Neural cell (in vitro differentiated cells): ENCODE measurements at regions not wholly inside any gene's neighbourhood (a gene's known extent, or its start where the extent isn't known, plus 50 kb on each side); places are given as distances from the start of the nearest gene placed in this dataset.

Source experiments
- H2AFZ ChIP-seq: fragments of 200-600, 300-800 bp; sonication (generic), shearing (Covaris generic); 2 replicates; pipeline ENCODE4 v1.6.0; 2014; ENCODE audit warnings: low read depth, mild to moderate bottlenecking, antibody characterized with exemption, low read length, moderate library complexity
- H3F3A ChIP-seq: fragments of 200-600 bp; shearing (Covaris generic); 2 replicates; pipeline ENCODE4 v1.6.1; 2016; ENCODE audit warnings: mild to moderate bottlenecking, moderate library complexity, mixed read lengths, antibody characterized with exemption, low read length; ENCODE audit not compliant: insufficient read depth, poor library complexity, severe bottlenecking
- H3K27ac ChIP-seq: fragments of 200-600, 300-800 bp; sonication (generic), shearing (Covaris generic); 2 replicates; pipeline ENCODE4 v1.5.1; 2014; ENCODE audit warnings: mild to moderate bottlenecking, low read length, moderate library complexity
- H3K27me3 ChIP-seq: fragments of 300-800, 200-600 bp; sonication (generic), shearing (Covaris generic); 2 replicates; pipeline ENCODE4 v1.6.0; 2014; ENCODE audit warnings: mild to moderate bottlenecking, low read depth, low read length, moderate library complexity; ENCODE audit not compliant: insufficient read depth
- H3K36me3 ChIP-seq: fragments of 300-800, 200-600 bp; sonication (generic), shearing (Covaris generic); 2 replicates; pipeline ENCODE4 v1.5.1; 2014; ENCODE audit warnings: mild to moderate bottlenecking, antibody characterized with exemption, low read length, moderate library complexity; ENCODE audit not compliant: insufficient read depth
- H3K4me2 ChIP-seq: fragments of 300-800, 200-600 bp; sonication (generic), shearing (Covaris generic); 2 replicates; pipeline ENCODE4 v1.6.0; 2014; ENCODE audit warnings: mild to moderate bottlenecking, low read length
- H3K4me3 ChIP-seq: fragments of 300-800, 200-600 bp; sonication (generic), shearing (Covaris generic); 2 replicates; pipeline ENCODE4 v1.5.1; 2014; ENCODE audit warnings: mild to moderate bottlenecking, low read length, moderate library complexity
- H3K79me2 ChIP-seq: fragments of 200-600 bp; shearing (Covaris generic); replicated peaks from 2 replicates; pipeline ENCODE4 v1.6.0; 2014; ENCODE audit warnings: mild to moderate bottlenecking, low read length, moderate library complexity; ENCODE audit not compliant: insufficient read depth
- H3K9ac ChIP-seq: fragments of 300-800, 200-600 bp; sonication (generic), shearing (Covaris generic); 2 replicates; pipeline ENCODE4 v1.6.1; 2016; ENCODE audit warnings: mild to moderate bottlenecking, low read length, mixed read lengths
- H3K9me2 ChIP-seq: fragments of 200-600 bp; shearing (Covaris generic); 2 replicates; pipeline ENCODE4 v1.6.1; 2016; ENCODE audit warnings: mild to moderate bottlenecking, low read length, mixed read lengths; ENCODE audit not compliant: insufficient read depth
- H3K9me3 ChIP-seq: fragments of 200-600, 300-800 bp; sonication (generic), shearing (Covaris generic); 2 replicates; pipeline ENCODE4 v1.6.1; 2016; ENCODE audit warnings: mild to moderate bottlenecking, mixed run types, low read length, moderate library complexity, mixed read lengths
- H4K20me1 ChIP-seq: fragments of 200-600 bp; shearing (Covaris generic); 2 replicates; pipeline ENCODE4 v1.6.1; 2016; ENCODE audit warnings: mild to moderate bottlenecking, mixed run types; ENCODE audit not compliant: insufficient read depth
- CTCF ChIP-seq: fragments of 450-650 bp; IDR thresholded peaks from 2 replicates; pipeline ENCODE4 v1.5.1; 2014; ENCODE audit warnings: antibody characterized with exemption, mild to moderate bottlenecking, moderate library complexity; ENCODE audit not compliant: poor library complexity, severe bottlenecking
- EP300 ChIP-seq: fragments of 450-650 bp; conservative IDR thresholded peaks from 2 replicates; pipeline ENCODE4 v1.6.1; 2014; ENCODE audit warnings: antibody characterized with exemption, mild to moderate bottlenecking, moderate library complexity; ENCODE audit not compliant: poor library complexity, severe bottlenecking
- EZH2 ChIP-seq: fragments of 200-600, 300-800 bp; shearing (Covaris generic), sonication (generic); IDR thresholded peaks from 2 replicates; pipeline ENCODE4 v1.6.1; 2014; ENCODE audit warnings: antibody characterized with exemption, low read length, borderline replicate concordance, mild to moderate bottlenecking; ENCODE audit not compliant: insufficient read depth, poor library complexity, severe bottlenecking
- MXI1 ChIP-seq: fragments of 450-650 bp; conservative IDR thresholded peaks from 2 replicates; pipeline ENCODE4 v1.6.1; 2014; ENCODE audit warnings: antibody characterized with exemption, mild to moderate bottlenecking; ENCODE audit not compliant: poor library complexity, severe bottlenecking
- POLR2AphosphoS5 ChIP-seq: IDR thresholded peaks from 2 replicates; pipeline ENCODE4 v1.6.1; 2012
- RAD21 ChIP-seq: fragments of 450-650 bp; conservative IDR thresholded peaks from 2 replicates; pipeline ENCODE4 v1.6.1; 2014; ENCODE audit warnings: antibody characterized with exemption, mild to moderate bottlenecking, moderate library complexity
- REST ChIP-seq: IDR thresholded peaks from 2 replicates; pipeline ENCODE4 v1.6.1; 2012; ENCODE audit warnings: borderline replicate concordance
- SMC3 ChIP-seq: fragments of 450-650 bp; conservative IDR thresholded peaks from 2 replicates; pipeline ENCODE4 v1.6.1; 2014; ENCODE audit warnings: antibody characterized with exemption, mild to moderate bottlenecking, moderate library complexity; ENCODE audit not compliant: poor library complexity
- TAF1 ChIP-seq: IDR thresholded peaks from 2 replicates; pipeline ENCODE4 v1.6.1; 2012; ENCODE audit warnings: low read depth

DNA sequence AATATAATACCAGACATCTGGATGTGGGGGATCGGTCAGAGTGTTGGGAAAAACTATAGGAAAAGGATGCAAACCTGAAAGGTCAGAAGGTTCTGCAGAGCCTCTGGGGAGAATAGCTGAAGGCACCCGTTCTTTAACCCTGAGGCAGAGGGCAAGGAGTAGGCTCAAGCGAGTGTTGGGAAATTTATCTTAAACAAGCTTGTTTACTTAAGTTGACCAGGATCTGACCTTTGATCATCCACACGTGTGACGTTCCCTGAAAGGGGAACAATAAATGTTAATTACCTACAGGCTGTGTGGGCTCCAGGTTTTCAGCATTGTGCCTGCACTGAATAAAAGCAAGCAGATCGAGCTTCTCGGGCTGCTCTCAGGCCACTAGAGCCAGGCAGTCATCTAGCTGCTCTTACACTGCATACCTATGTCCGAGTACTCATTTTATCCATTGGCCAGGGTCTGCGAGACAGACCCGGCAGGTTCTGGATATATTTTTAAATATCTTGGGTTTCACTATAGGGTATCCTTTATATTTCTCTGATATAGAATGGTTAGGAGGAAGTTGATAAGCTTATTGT lies 400.6 kb upstream of the CHST9 start:
- Histone ChIP-seq H3K9ac (no peak overlapping the region), H3K4me2 (no peak overlapping the region), H3K79me2 (no peaks in the 10 kb centered on the region), H3K27ac (no peak overlapping the region), H3K27me3 (no peaks in the 10 kb centered on the region), H3F3A (no peaks in the 10 kb centered on the region), H3K36me3 (no peaks in the 10 kb centered on the region), H3K9me3 (no peaks in the 10 kb centered on the region), H3K9me2 (no peaks in the 10 kb centered on the region), H4K20me1 (no peaks in the 10 kb centered on the region), H3K4me3 (no peak overlapping the region), H2AFZ (no peak overlapping the region)
- TF ChIP-seq REST (no peak), CTCF (no peak), EP300 (no peak), TAF1 (no peak), MXI1 (no peak), POLR2AphosphoS5 (no peak), SMC3 (no peak), EZH2 (no peak), RAD21 (no peak)

DNA sequence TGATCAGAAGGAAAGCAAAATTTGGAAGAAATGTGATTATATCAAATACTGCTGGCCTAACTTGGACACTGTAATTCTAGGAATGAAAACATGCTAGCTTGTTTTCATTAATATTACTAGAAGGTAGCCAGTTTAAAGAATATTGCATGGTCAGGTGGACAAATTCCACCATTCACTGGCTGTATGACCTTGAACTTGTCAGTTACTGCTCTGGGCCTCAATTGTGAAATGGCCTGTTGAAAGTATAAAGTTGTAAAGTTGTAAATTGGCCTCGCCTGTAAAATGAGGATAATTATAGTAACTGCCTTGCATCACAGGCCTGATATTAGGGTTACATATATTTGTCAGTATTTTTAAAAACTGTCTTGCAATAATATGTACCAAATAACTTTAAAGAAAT lies 398.4 kb upstream of the CHST9 start:
- no peaks in the 10 kb centered on the region for H3K9me2 ChIP-seq
- H3K79me2 ChIP-seq, result no peaks in the 10 kb centered on the region

More for the DNA sequence above, 398.4 kb upstream of the CHST9 start:
- Histone ChIP-seq H2AFZ (no peak overlapping the region), H3K27ac (no peak overlapping the region), H3F3A (no peaks in the 10 kb centered on the region), H3K9ac (no peak overlapping the region), H4K20me1 (no peaks in the 10 kb centered on the region), H3K4me3 (no peak overlapping the region), H3K36me3 (no peaks in the 10 kb centered on the region), H3K9me3 (no peaks in the 10 kb centered on the region), H3K27me3 (no peaks in the 10 kb centered on the region), H3K4me2 (no peak overlapping the region)
- TF ChIP-seq REST, result no peak
- no peak for TF ChIP-seq CTCF
- no peak for TF ChIP-seq EP300
- no peak for TF ChIP-seq RAD21
- TF ChIP-seq TAF1, result no peak
- TF ChIP-seq POLR2AphosphoS5, result no peak
- TF ChIP-seq MXI1, result no peak
